ENCODE measurements at regions not wholly inside any gene's neighbourhood (a gene's known extent, or its start where the extent isn't known, plus 50 kb on each side); places are given as distances from the start of the nearest gene placed in this dataset.

GRCh38 chr1:47562147-47562546 lies 124.3 kb downstream of the FOXD2 start:
- TF ChIP-seq, protein P1, sequence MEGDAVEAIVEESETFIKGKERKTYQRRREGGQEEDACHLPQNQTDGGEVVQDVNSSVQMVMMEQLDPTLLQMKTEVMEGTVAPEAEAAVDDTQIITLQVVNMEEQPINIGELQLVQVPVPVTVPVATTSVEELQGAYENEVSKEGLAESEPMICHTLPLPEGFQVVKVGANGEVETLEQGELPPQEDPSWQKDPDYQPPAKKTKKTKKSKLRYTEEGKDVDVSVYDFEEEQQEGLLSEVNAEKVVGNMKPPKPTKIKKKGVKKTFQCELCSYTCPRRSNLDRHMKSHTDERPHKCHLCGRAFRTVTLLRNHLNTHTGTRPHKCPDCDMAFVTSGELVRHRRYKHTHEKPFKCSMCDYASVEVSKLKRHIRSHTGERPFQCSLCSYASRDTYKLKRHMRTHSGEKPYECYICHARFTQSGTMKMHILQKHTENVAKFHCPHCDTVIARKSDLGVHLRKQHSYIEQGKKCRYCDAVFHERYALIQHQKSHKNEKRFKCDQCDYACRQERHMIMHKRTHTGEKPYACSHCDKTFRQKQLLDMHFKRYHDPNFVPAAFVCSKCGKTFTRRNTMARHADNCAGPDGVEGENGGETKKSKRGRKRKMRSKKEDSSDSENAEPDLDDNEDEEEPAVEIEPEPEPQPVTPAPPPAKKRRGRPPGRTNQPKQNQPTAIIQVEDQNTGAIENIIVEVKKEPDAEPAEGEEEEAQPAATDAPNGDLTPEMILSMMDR (conservative IDR thresholded peaks at IDR 0.05; ENCODE audit: low read depth in 2 of 2) = no peak
- TF ChIP-seq POLR2AphosphoS5 (IDR thresholded peaks at IDR 0.05; ENCODE audit: low read depth) = no peak
- TF ChIP-seq, protein P2, sequence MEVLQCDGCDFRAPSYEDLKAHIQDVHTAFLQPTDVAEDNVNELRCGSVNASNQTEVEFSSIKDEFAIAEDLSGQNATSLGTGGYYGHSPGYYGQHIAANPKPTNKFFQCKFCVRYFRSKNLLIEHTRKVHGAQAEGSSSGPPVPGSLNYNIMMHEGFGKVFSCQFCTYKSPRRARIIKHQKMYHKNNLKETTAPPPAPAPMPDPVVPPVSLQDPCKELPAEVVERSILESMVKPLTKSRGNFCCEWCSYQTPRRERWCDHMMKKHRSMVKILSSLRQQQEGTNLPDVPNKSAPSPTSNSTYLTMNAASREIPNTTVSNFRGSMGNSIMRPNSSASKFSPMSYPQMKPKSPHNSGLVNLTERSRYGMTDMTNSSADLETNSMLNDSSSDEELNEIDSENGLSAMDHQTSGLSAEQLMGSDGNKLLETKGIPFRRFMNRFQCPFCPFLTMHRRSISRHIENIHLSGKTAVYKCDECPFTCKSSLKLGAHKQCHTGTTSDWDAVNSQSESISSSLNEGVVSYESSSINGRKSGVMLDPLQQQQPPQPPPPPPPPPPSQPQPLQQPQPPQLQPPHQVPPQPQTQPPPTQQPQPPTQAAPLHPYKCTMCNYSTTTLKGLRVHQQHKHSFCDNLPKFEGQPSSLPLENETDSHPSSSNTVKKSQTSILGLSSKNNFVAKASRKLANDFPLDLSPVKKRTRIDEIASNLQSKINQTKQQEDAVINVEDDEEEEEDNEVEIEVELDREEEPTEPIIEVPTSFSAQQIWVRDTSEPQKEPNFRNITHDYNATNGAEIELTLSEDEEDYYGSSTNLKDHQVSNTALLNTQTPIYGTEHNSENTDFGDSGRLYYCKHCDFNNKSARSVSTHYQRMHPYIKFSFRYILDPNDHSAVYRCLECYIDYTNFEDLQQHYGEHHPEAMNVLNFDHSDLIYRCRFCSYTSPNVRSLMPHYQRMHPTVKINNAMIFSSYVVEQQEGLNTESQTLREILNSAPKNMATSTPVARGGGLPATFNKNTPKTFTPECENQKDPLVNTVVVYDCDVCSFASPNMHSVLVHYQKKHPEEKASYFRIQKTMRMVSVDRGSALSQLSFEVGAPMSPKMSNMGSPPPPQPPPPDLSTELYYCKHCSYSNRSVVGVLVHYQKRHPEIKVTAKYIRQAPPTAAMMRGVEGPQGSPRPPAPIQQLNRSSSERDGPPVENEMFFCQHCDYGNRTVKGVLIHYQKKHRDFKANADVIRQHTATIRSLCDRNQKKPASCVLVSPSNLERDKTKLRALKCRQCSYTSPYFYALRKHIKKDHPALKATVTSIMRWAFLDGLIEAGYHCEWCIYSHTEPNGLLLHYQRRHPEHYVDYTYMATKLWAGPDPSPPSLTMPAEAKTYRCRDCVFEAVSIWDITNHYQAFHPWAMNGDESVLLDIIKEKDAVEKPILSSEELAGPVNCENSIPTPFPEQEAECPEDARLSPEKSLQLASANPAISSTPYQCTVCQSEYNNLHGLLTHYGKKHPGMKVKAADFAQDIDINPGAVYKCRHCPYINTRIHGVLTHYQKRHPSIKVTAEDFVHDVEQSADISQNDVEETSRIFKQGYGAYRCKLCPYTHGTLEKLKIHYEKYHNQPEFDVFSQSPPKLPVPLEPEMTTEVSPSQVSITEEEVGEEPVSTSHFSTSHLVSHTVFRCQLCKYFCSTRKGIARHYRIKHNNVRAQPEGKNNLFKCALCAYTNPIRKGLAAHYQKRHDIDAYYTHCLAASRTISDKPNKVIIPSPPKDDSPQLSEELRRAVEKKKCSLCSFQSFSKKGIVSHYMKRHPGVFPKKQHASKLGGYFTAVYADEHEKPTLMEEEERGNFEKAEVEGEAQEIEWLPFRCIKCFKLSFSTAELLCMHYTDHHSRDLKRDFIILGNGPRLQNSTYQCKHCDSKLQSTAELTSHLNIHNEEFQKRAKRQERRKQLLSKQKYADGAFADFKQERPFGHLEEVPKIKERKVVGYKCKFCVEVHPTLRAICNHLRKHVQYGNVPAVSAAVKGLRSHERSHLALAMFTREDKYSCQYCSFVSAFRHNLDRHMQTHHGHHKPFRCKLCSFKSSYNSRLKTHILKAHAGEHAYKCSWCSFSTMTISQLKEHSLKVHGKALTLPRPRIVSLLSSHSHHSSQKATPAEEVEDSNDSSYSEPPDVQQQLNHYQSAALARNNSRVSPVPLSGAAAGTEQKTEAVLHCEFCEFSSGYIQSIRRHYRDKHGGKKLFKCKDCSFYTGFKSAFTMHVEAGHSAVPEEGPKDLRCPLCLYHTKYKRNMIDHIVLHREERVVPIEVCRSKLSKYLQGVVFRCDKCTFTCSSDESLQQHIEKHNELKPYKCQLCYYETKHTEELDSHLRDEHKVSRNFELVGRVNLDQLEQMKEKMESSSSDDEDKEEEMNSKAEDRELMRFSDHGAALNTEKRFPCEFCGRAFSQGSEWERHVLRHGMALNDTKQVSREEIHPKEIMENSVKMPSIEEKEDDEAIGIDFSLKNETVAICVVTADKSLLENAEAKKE (CRISPR knock-in tag; IDR thresholded peaks at IDR 0.05) = no peak
- no peak for TF ChIP-seq JUNB (IDR thresholded peaks at IDR 0.05; ENCODE audit: unreplicated experiment)
- TF ChIP-seq REST (IDR thresholded peaks at IDR 0.05; ENCODE audit: unreplicated experiment) = no peak
- no peak for TF ChIP-seq ZNF331 (CRISPR knock-in tag; IDR thresholded peaks at IDR 0.05; ENCODE audit: low read depth)
- TF ChIP-seq EZH2 (IDR thresholded peaks at IDR 0.05; ENCODE audit: low read depth, unreplicated experiment) = no peak
- no peak for TF ChIP-seq NANOG (IDR thresholded peaks at IDR 0.05; ENCODE audit: borderline replicate concordance)
- no peak for TF ChIP-seq EZH2phosphoT487 (IDR thresholded peaks at IDR 0.05; ENCODE audit: unreplicated experiment)
- no peak for TF ChIP-seq CREB1 (CRISPR knock-in tag; IDR thresholded peaks at IDR 0.05; ENCODE audit: low read depth)
- TF ChIP-seq STAT1 (IDR thresholded peaks at IDR 0.05; ENCODE audit: unreplicated experiment) = no peak
- TF ChIP-seq, protein P3, sequence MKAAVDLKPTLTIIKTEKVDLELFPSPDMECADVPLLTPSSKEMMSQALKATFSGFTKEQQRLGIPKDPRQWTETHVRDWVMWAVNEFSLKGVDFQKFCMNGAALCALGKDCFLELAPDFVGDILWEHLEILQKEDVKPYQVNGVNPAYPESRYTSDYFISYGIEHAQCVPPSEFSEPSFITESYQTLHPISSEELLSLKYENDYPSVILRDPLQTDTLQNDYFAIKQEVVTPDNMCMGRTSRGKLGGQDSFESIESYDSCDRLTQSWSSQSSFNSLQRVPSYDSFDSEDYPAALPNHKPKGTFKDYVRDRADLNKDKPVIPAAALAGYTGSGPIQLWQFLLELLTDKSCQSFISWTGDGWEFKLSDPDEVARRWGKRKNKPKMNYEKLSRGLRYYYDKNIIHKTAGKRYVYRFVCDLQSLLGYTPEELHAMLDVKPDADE (IDR thresholded peaks at IDR 0.05) = no peak
- no peak for TF ChIP-seq ZNF114 (CRISPR knock-in tag; IDR thresholded peaks at IDR 0.05)
